Stimulated activated CD4-positive, alpha-beta T cell treated with anti-CD3 and anti-CD28 coated beads, Interleukin-4, amount 100 ng/mL, for 4 hours (primary cell): ENCODE measurements at regions not wholly inside any gene's neighbourhood (a gene's known extent, or its start where the extent isn't known, plus 50 kb on each side); places are given as distances from the start of the nearest gene placed in this dataset.

ENCODE experiments used
- DNase-seq, 2 experiments: peaks; one replicate each; pipeline ENCODE4 v3.0.0-alpha.2; 2020

GRCh38 chr7:28231176-28231575 lies 50.6 kb upstream of the JAZF1 start:
- DNase-seq: no peak

GRCh38 chr7:28236560-28236959 lies 56.0 kb upstream of the JAZF1 start:
- DNase-seq: no peak

- no peak for DNase-seq
These were observed 56.8 kb upstream of the JAZF1 start for GRCh38 chr7:28237363-28237762.

- no peak for DNase-seq
These were observed 59.2 kb upstream of the JAZF1 start for GRCh38 chr7:28239823-28240204.

GRCh38 chr7:28240481-28240880 lies 59.9 kb upstream of the JAZF1 start:
- no peak for DNase-seq

GRCh38 chr7:28243861-28244260 lies 63.3 kb upstream of the JAZF1 start:
- DNase-seq: no peak

- no peak for DNase-seq
These were observed 64.7 kb upstream of the JAZF1 start for GRCh38 chr7:28245123-28245878.

- no peak for DNase-seq
These were observed 66.4 kb upstream of the JAZF1 start for GRCh38 chr7:28246921-28247461.

- no peak for DNase-seq
These were observed 77.6 kb upstream of the JAZF1 start for GRCh38 chr7:28258240-28258639.

- DNase-seq: no peak
These were observed 80.4 kb upstream of the JAZF1 start for GRCh38 chr7:28260969-28261368.

GRCh38 chr7:28263622-28264271 lies 83.2 kb upstream of the JAZF1 start:
- DNase-seq: no peak

GRCh38 chr7:28266402-28266801 lies 85.8 kb upstream of the JAZF1 start:
- no peak for DNase-seq

GRCh38 chr7:28267012-28267411 lies 86.4 kb upstream of the JAZF1 start:
- no peak for DNase-seq

- DNase-seq: no peak
These were observed 89.2 kb upstream of the JAZF1 start for GRCh38 chr7:28269700-28270361.

GRCh38 chr7:28270536-28270935 lies 89.9 kb upstream of the JAZF1 start:
- DNase-seq: no peak

- peak; percentile 6 to 33 for DNase-seq
These were observed 91.9 kb upstream of the JAZF1 start for GRCh38 chr7:28272461-28272877.

GRCh38 chr7:28276298-28276697 lies 95.7 kb upstream of the JAZF1 start:
- DNase-seq: no peak

- no peak for DNase-seq
These were observed 96.8 kb upstream of the JAZF1 start for GRCh38 chr7:28277364-28277763.

GRCh38 chr7:28277958-28278357 lies 97.4 kb upstream of the JAZF1 start:
- DNase-seq: no peak

GRCh38 chr7:28280516-28280915 lies 99.9 kb upstream of the JAZF1 start:
- DNase-seq: no peak

GRCh38 chr7:28290496-28290895 lies 109.9 kb upstream of the JAZF1 start:
- DNase-seq: no peak

GRCh38 chr7:28291559-28291958 lies 111.0 kb upstream of the JAZF1 start:
- DNase-seq: no peak

- DNase-seq: no peak
These were observed 112.4 kb upstream of the JAZF1 start for GRCh38 chr7:28292834-28293526.
